Superior temporal gyrus (tissue), 1 donor: ENCODE measurements at regions not wholly inside any gene's neighbourhood (a gene's known extent, or its start where the extent isn't known, plus 50 kb on each side); places are given as distances from the start of the nearest gene placed in this dataset.

Source experiments
- DNase-seq: peaks from one replicate; pipeline ENCODE4 v3.0.0-alpha.2; 2016; ENCODE audit errors: extremely low spot score

DNA sequence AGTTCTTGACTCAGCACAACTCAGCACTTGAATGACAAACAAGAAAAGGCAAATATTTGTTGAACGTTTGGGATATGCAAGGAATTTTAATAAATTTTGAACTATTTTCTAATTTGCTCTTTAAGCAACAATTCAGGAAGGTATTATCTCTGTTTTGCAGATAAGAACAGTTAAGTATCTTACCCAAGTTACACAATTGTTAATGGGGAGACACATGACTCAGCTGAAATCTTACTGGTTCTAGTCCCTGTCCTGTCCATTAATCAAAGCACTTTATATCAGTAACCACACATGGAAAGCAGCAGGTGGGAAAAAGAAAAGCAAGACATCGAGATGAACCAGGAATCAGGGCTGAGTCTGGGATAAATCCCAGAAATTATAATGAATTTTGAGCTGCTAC is 493.9 kb upstream of the PIK3C3 start:
- DNase-seq, result no peak

DNA sequence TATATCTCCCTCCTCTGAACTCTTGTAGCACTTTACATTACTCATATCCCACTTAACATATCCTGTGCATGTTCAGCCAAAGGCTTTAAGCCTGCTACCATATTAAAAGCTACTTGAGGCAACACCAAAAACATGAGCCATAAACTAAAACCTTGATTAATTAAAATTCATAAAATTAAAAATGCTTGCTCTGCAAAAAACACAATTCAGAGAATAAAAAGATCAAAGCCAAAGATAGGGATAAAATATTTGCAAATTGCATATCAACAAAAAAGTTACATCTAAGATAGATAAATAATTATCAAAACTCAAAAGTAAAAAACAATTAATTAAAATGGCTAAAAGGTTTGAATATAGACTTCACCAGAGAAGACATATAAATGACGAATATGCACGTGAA is 495.4 kb upstream of the PIK3C3 start:
- no peak for DNase-seq

DNA sequence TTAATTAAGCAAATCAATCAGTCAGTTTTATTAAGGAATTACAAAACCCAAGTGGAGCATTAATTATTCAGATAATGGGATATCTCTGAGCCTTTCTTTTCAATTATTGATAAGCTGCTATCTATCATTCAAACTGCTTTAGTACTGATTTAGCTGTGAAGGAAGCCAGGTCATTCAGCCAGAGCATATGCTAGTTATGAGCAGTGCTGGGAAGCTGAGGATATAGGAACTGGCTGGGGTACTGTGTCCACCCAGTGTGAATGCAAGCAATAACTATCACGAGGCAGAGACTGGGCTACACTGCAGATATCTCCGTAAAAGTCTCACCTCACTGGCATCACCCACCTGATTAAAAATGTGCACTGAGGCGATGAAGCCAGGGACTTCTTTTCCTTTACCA is 496.7 kb upstream of the PIK3C3 start:
- no peak for DNase-seq

DNA sequence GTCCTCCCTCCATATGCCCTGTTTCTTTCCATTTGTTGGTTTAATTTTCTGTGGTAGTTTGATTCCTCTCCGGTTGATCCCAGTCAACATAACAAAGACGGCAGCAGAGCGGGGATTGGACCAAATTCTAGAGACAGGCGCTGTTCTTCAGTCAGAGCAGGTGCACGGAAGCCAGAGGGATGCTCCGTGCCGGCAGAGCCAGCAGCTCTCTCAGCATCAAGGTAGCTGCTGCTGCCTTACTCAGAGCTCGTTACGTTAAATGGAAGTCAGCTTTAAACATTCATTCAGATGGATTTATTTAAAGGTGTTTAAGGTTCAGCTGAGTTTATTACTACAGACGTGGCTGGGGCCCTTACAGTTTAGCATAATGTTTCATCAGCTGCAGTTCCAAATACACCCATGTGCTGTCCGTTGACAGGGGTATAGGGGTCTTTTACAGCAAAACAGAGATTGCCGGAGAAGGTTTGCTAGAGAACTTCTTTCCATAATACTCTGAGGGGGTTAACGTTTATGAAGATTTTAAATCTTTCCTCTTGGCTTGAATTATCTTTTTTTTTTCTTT is 497.2 kb upstream of the PIK3C3 start:
- no peak for DNase-seq

DNA sequence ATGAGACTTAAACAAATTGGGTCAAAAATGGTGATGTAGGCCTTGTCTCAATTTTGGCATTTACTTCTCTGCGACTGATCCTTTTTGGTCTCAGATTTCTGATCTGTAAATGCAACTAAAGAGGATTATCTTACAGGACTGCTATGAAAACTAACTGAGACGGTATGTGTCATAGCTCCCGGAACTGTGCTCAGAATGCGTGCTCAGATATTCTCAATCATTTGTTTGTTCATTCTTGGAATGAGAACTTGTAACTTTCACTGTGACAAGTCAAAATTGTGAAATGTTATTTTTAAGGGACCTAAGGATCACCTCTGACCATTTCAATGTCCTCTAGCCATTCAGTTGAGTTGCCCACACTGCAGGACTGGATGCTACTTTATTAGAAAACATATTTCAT is 498.2 kb upstream of the PIK3C3 start:
- no peak for DNase-seq

DNA sequence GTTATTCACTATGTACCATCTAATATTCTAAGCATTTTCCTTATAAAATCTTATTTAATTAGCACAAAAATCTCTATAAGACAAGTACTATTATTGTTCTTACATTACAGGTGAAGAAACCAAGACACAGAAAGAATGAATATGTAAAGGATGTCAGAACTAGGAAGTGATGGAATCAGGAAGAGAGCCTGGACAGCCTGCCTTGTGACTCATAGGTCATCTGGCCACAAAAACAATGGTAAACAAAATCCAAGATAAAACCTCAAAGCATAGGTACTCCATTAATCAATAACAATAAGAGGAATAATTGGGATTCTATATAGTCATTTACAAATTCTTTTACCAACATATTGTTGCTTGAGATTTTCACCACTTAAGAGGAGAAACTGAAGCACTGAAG is 505.4 kb upstream of the PIK3C3 start:
- no peak for DNase-seq

DNA sequence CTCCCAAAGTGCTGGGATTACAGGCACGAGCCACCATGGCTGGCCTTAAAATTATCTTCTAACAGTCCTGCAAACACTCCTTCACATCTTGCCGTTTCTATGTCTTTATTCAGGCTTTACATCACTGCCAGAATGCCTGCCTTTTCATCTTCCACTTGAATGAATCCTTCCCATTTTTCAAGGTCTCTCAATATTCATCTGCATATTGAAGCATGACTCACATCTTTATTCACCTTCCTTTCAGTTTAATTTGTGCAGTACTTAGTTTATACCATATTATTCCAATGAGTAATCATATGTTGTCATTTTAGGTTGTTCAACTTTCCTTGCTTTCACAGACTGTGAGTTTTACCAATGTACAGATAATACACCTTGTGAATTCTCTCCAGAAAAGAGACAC is 510.1 kb upstream of the PIK3C3 start:
- DNase-seq, result no peak

DNA sequence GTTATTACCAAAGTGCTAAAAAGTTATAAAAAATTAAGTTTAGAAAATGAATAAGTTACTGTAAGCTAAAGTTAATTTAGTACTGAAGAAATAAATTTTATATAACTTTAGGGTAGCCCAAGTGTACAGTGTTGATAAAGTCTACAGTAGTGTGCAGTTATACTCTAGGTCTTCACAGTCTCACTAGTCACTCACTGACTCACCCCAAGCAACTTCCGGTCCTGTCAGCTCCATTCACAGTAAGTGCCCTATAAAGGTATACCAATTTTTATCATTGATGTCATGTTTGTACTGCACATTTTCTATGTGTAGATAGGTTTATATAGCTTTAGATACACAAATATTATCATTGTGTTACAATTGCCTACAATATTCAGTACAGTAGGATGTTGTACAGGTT is 518.3 kb upstream of the PIK3C3 start:
- DNase-seq, result no peak

DNA sequence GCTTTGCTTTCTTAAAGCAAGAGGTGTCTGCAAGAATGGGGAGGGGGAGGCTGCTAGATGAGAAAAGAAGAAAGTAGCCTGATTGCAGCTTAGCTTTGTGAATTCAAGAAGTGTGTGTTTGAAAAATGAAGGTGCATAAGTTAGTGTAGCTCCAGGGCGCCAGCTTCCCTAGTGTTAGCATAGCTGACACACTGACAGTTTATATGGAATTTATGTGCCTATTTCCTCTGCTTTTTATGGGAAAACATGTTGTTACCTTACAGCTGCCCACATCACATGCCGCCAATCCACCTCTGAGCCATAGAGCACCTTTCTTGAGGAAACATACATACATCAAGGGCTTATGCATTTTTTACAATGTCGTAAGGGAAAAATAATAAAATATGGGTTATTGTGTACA is 536.4 kb upstream of the PIK3C3 start:
- DNase-seq, result no peak

DNA sequence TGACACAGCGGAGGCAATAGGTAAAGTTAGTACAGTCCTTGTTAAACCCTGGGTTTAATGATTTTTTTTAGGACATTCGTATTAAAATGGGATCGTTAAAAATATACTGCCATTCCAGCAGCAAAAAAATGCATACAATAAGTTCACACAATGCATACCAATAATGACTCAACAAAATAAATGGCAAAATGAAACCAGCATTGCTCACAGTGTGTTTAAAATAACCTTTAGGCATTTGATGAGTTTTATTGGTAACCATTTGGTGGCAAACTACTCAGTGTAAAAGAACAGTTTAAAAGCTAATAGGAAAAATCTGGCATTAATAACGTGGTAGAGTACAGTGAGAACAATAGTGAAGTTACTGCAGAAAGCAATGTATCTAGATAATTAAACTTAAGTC is 539.0 kb upstream of the PIK3C3 start:
- DNase-seq, result no peak

DNA sequence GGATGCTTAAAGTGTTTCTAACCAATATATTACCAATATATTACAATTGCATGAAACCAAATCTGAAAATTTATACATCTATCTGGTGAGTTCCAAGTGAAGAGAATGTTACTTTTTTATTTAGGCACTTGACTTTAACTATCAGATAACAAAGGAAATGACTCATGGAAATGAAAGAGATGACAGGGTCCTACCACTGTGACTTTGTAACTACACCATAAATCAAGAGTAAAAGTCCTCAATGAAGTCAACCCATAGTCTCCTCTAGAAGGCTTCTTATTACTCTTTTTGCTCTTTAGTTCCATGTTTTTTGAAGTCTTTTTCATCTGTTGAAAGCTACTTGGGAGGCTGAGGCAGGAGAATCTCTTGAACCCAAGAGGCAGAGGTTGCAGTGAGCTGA is 545.0 kb upstream of the PIK3C3 start:
- DNase-seq, result no peak

DNA sequence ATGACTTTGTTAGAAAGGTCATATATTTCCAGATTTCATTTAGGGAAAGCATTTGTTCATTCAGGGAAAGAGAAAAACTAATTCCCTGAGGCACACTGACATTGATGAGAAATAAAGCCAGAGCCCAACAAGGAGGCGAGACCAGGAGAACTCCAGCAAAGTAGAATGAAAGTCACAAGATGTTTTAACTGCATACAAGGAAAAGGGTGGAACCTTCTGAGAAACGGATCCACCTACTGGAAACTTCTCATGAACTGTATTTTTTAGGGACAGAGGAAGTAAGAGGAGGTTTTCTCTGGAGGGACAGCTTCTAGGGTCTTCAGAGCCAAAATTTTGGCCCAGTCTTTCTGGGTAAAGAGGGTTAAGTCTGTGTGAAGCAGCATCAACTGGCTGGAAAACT is 548.2 kb upstream of the PIK3C3 start:
- no peak for DNase-seq

DNA sequence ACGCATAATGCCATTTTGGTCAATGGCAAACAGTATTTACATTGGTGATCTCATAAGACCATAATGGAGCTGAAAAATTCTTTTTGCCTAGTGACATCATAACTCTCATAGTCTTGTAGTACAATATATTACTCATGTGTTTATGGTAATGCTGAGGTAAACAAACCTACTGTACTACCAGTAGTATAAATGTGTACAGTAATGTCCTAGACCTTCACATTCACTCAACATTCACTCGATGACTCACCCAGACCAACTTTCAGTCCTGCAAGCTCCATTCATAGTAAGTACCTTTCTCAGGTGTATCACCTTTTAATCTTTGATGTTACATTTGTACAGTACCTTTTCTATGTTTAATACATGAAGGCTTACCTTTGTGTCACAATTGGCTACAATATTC is 558.2 kb upstream of the PIK3C3 start:
- no peak for DNase-seq

DNA sequence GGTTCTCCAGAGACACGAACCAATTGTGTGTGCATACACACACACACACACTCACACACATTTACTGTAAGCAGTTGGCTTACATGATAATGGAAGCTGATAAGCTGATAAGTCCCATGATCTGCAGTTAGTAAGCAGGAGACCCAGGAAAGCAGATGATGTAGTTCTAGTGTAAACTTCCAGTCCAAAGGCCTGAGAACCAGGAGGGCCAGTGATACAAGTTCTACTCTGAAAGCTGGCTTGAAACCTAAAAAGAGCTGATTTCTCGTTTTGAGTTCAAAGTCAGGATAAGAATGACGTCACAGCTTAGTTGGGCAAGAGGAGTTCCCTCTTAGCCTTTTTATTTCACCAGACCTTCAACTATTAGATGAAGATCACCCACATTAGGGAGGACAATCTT is 558.8 kb upstream of the PIK3C3 start:
- DNase-seq, result no peak

DNA sequence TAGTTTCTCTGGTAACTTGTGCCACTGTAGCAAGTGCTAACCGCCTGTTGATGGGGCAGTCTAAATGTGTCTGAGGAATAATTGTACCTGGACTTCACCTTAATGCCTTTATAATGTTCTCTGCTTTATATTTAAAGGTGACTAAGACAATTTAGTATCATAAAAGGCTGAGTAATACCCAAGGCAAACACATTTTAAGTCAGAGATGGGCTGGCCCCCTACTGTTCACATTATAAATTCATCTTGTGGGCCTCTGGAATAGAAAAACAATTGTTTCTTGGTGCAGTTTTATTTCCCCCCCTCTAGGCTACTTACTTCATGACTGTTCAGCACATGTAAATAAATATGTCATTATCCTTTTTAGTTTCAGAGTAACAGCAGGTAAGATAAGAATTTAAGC is 559.3 kb upstream of the PIK3C3 start:
- no peak for DNase-seq

DNA sequence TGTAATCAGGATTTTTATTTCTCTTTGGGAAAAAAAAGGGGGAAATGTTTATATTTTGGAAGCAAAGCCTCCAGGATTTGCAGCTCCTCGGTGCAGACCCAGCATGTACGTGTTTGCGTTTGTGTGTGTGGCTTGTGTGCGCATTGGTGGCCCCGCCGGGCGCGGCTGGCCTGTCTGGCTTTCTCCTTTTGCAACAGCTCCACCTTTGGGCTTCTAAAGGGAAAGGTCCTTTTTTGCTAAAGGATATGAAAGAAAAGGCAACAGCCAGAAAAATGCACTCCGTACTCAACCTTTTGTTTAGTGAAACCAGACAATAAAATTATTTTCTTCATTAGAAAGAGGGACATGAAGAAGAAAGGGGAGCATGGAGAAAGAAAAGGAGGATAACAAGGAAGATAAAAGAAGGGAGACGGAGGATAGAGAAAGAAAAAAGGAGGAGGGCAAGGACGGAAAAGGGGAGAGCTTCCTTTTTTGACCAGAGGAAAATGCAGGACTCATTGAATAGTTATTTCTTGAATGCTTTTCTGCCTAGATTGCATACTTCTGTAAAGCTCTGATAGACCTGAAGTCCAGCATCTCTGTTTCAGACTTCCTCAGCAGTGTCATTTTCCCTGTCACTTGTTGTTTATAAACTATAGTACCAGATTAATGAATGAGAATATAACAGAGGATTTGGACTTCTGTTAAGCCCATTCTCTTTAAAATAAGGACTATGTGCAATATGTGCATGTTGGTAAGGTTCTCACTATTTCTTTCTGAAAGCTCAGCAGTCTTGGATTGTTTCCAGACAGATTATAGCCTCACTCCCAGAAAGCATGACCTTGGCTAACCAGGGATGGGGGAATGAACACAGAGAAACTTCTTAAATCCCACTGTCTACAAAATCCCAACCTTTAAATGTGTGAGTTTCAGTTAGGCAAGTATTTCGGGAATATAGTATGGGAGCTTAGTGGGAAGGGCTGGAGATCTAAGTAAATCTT is 563.1 kb upstream of the PIK3C3 start:
- DNase-seq, result peak; percentile 74

DNA sequence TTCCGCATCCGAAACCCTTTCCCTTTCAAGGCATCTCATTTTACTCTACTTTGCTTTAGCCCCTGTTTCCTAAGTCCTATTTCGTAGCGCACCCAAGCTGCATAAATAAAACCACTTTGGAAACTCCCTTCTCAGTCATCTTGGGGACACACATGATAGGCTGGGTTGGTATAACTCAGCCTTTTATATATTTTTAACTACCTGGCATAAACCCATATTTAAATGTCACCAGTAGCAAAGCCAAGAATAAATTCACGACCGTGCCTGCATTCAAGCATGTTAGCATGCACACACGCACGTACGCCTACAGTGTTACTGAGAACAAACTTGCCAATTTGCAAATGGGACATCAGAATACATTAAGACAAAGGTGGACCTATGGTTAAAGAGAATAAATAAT is 564.7 kb upstream of the PIK3C3 start:
- no peak for DNase-seq

DNA sequence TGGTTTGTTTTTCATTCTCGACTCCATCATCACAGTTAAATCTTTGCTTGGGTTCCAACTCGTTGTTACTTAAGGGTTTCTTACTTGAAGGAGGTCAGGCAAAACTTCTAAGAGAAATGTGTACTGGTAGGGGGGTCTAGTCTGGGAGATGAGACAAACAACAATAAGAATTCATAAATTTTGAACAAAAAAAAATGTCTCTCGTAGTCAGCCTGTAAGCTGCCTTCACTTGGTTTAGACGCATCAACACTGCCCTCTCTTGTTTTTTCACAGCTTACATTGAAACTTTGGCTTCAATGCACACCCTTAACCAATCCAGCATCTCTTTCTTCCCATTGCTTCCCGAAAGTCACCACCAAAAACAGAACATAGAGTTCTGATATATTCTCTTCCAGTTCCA is 576.4 kb upstream of the PIK3C3 start:
- DNase-seq, result peak; percentile 65

DNA sequence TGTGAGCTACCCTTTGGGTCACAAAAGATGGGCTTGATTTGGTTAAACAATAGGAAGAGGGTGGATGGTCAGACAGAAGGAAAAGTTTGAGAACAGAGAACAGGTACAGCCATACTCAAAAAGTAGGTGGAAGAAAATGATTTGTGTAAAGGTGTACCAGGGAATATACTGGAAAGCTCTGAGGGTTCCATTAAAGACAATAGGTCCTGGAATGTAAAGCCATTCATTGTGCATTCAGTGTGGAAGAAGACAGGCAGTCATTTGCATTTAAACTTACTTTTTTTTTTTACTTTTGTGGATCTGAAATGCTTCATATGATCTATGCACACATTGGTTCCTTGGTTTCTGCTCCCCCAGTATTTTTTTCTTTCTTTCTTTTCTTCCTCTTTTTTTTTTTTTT is 581.4 kb upstream of the PIK3C3 start:
- no peak for DNase-seq

DNA sequence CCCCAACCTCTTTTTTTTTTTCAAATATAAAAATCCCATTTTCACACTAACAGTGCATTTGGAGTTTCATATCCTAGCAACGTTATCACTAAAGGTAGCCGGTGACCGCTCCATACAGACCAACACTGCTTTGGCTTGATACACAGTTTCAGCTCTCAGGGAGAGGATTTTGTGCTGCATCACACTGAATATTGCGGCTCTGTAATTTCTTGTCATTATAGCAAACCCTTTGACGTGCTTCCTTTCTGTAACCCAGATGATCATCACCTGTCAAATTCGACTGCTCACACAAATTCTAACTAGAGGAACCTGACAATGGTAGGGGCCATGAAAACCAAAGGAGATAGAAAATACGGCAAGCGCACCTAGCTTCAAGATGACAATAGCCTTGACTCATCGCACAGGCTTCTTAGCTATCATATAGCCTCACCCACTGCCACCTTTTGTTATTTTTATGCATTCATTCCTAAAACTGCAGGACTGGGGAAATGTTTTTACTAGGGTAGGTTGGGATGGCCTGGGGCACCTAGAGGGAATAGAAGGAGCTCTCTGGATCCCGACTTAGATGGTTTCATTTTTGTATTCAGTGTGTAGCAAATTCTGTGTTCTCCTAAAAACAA is 582.9 kb upstream of the PIK3C3 start:
- no peak for DNase-seq

DNA sequence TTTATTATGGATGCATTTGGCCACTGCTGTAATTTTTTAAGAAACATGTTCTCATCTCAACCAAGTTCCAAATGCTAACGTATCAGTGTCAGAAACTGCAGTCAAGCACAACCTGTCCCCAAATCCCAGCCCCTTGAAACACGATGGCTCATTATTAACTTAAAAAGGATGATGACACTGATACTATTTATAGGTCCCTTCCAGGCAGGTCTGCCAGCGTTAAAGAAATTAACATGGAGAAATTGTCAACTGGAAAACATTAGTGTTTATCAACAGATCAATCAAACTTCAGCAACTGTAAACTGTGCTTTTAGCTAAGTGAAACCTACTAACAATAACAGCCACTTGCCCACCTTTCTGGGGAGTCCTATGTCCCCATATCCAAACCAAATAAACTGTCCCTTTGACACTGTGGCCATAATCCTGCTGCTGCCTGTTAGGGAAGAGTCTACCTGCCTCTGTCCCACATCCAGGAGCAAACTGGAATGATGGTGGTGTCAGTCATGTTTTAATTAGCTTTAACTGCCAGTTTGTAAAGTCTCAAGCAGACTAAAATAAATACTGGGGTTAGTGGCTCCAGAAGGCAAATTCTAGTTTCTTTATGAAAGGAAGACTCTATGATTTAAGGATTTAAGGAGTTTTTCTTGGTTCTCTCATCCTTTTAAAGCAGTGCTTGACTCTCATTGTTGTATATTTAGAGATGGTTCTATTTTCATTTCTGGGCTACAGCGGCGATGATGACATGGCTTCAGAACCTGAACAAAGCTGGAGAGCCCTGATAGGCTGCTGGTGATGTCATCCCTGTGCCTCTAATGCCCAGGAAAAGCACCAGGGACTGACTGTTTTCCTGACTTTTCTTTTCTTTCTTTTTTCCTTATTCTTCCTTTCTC is 583.6 kb upstream of the PIK3C3 start:
- DNase-seq, result peak; percentile 63

DNA sequence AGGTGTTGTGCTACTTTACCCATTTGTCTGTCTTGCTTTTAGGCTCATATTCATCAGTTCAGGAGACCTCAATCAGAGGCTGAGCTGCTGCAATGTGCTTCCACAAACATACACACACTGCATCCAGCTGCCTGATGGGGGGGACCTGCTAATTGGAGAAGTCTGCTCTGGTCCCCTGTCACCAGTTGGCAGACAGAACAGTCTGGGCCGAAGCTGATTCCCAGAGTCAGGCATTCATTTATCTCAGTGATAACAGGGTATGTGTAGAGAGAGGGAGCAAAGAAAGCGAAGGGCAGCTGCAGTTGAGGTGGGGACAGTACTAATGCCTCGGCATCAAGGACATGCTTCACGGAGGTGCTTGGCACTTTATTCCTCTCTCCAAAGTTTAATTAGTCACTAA is 584.3 kb upstream of the PIK3C3 start:
- no peak for DNase-seq
